HepG2 (cell line): ENCODE measurements at regions not wholly inside any gene's neighbourhood (a gene's known extent, or its start where the extent isn't known, plus 50 kb on each side); places are given as distances from the start of the nearest gene placed in this dataset.

Source experiments
- ATAC-seq: fragments of 200-7000 bp; cut with Tn5 transposase; 3 replicates; pipeline ENCODE4 v1.9.1; 2020; ENCODE audit warnings: mild to moderate bottlenecking, moderate library complexity
- BruUV-seq: library from RNA; stranded (reverse); fragments of 400-500 nt; replicated peaks from 2 replicates; lab custom pipeline; 2021; lab: Mats Ljungman, UMichigan
- CTCF ChIA-PET: fragments of 300-600 bp; formaldehyde crosslinking; extraction: SDS; loops from one replicate; lab custom pipeline; 2021; ENCODE audit warnings: low total read pairs, inconsistent platforms, low intra/inter-chr PET ratio; lab: Yijun Ruan, JAX
- POLR2A ChIA-PET: fragments of 350-600 bp; sonication (Branson Sonifier 250); formaldehyde crosslinking; loops from one replicate; lab custom pipeline; 2020; ENCODE audit warnings: antibody characterized with exemption, inconsistent platforms; lab: Yijun Ruan, JAX
- DNase-seq: peaks from one replicate; pipeline ENCODE4 v3.0.0-alpha.2; 2015; ENCODE audit warnings: low spot score
- FAIRE-seq: peaks from 3 replicates; lab custom pipeline; 2011; peaks lifted over from hg19 to GRCh38; lab: Jason Lieb, UNC
- H2AFZ ChIP-seq: one replicate; pipeline ENCODE4 v1.6.1; 2011; ENCODE audit warnings: low read length, inconsistent platforms
- H3K27ac ChIP-seq: fragments of 300-600 bp; 3 replicates; pipeline ENCODE4 v1.8.0; 2011; ENCODE audit warnings: mixed run types, mild to moderate bottlenecking, mixed read lengths, low read length, inconsistent platforms; ENCODE audit not compliant: insufficient read depth; ENCODE audit errors: extremely low read length
- H3K27me3 ChIP-seq, 2 experiments: fragments of 200-600 bp in 1 of 2; 2 replicates in 1 of 2; 3 replicates in 1 of 2; pipeline versions ENCODE4 v1.6.0 to v1.8.0; 2011; ENCODE audit warnings: low read length in 2 of 2, mild to moderate bottlenecking in 2 of 2, moderate library complexity in 2 of 2, inconsistent platforms in 1 of 2; ENCODE audit not compliant: insufficient read depth in 2 of 2, control insufficient read depth in 1 of 2
- H3K36me3 ChIP-seq, 2 experiments: fragments of 200-600 bp in 1 of 2; replicated peaks in 1 of 2; 2 replicates in 1 of 2; 3 replicates in 1 of 2; pipeline versions ENCODE4 v1.5.1 to v1.8.0; 2011; ENCODE audit warnings: low read length in 2 of 2, inconsistent platforms in 1 of 2; ENCODE audit not compliant: insufficient read depth in 2 of 2, control insufficient read depth in 1 of 2
- H3K4me1 ChIP-seq: 2 replicates; pipeline ENCODE4 v1.5.1; 2012; ENCODE audit warnings: low read length, inconsistent platforms; ENCODE audit not compliant: insufficient read depth
- H3K4me2 ChIP-seq: 2 replicates; pipeline ENCODE4 v1.6.0; 2011; ENCODE audit warnings: low read depth, low read length, inconsistent platforms
- H3K4me3 ChIP-seq, 3 experiments: fragments of 200-600 bp in 1 of 3; sonication (generic), shearing (Covaris generic) in 1 of 3; replicated peaks in 1 of 3; 2 replicates each; pipeline ENCODE4 v1.5.1; 2011 to 2016; ENCODE audit warnings: low read length in 3 of 3, inconsistent platforms in 2 of 3, low read depth in 2 of 3, mild to moderate bottlenecking in 2 of 3, control low read depth in 1 of 3, mixed read lengths in 1 of 3; ENCODE audit not compliant: insufficient read depth in 1 of 3
- H3K79me2 ChIP-seq: one replicate; pipeline ENCODE4 v1.6.1; 2011; ENCODE audit warnings: low read length, inconsistent platforms; ENCODE audit not compliant: insufficient read depth
- H3K9ac ChIP-seq: 2 replicates; pipeline ENCODE4 v1.6.0; 2011; ENCODE audit warnings: mild to moderate bottlenecking, low read depth, low read length, inconsistent platforms; ENCODE audit not compliant: insufficient read depth
- H3K9me3 ChIP-seq: 2 replicates; pipeline ENCODE4 v1.5.1; 2012; ENCODE audit warnings: mild to moderate bottlenecking, low read length
- H4K20me1 ChIP-seq: 2 replicates; pipeline ENCODE4 v1.6.0; 2011; ENCODE audit warnings: inconsistent platforms, mild to moderate bottlenecking, low read length, moderate library complexity; ENCODE audit not compliant: insufficient read depth
- ARID2 ChIP-seq: sonication (generic); formaldehyde crosslinking; IDR thresholded peaks from 2 replicates; pipeline ENCODE4 v1.8.1; 2022; ENCODE audit warnings: mild to moderate bottlenecking, missing genetic modification reagents, borderline replicate concordance
- CCDC6 ChIP-seq: sonication (generic); formaldehyde crosslinking; IDR thresholded peaks from 2 replicates; pipeline ENCODE4 v1.8.1; 2022; ENCODE audit warnings: mild to moderate bottlenecking, missing genetic modification reagents, moderate library complexity
- FOXA1 ChIP-seq, 2 experiments: fragments of 450-650 bp in 1 of 2; sonication (generic) in 1 of 2; formaldehyde crosslinking in 1 of 2; IDR thresholded peaks; 2 replicates each; pipeline versions ENCODE4 v1.4.0 to v1.6.1; 2016 to 2020; ENCODE audit warnings: missing genetic modification reagents in 1 of 2
- GABPA ChIP-seq, 2 experiments: IDR thresholded peaks; 2 replicates each; pipeline ENCODE4 v1.6.1; 2011 to 2016; ENCODE audit warnings: low read depth in 2 of 2, low read length in 1 of 2, missing biosample characterization in 1 of 2, missing genetic modification characterization in 1 of 2
- HNRNPH1 ChIP-seq: fragments of 200-400 bp; formaldehyde crosslinking; optimal IDR thresholded peaks from 2 replicates; pipeline ENCODE3; 2017; ENCODE audit warnings: mild to moderate bottlenecking, low read depth, low read length
- MAFK ChIP-seq, 2 experiments: IDR thresholded peaks in 1 of 2; conservative IDR thresholded peaks in 1 of 2; 2 replicates each; pipeline ENCODE4 v1.6.1; 2011; ENCODE audit warnings: improper control_type of control experiment in 2 of 2, low read length in 2 of 2
- NFRKB ChIP-seq: fragments of 450-650 bp; IDR thresholded peaks from 2 replicates; pipeline ENCODE4 v1.6.1; 2017
- NONO ChIP-seq, 2 experiments: fragments of 450-650 bp in 1 of 2; sonication (generic) in 1 of 2; formaldehyde crosslinking in 1 of 2; IDR thresholded peaks in 1 of 2; conservative IDR thresholded peaks in 1 of 2; 2 replicates each; pipeline versions ENCODE4 v1.6.1 to v1.8.0; 2017 to 2022; ENCODE audit warnings: mild to moderate bottlenecking in 1 of 2, missing genetic modification reagents in 1 of 2, moderate library complexity in 1 of 2
- TRIM22 ChIP-seq: fragments of 450-650 bp; IDR thresholded peaks from 2 replicates; pipeline ENCODE4 v1.6.1; 2017
- ZNF678 ChIP-seq: sonication (generic); formaldehyde crosslinking; IDR thresholded peaks from 2 replicates; pipeline ENCODE4 v1.4.0; 2020; ENCODE audit warnings: mild to moderate bottlenecking, missing genetic modification reagents
- WGBS: methylation state at CpG from one replicate; pipeline ENCODE4 v1.1.6; 2017; ENCODE audit warnings: low lambda C conversion rate; 5-methylcytosine and 5-hydroxymethylcytosine counted together
- in situ Hi-C: cut with HindIII; loops from 2 replicates; pipeline ENCODE4 v1.10.0; 2017; ENCODE audit warnings: low pct_unique_long_range_greater_than_20kb; ENCODE audit not compliant: extremely low pct_ligation_motif_present
- intact Hi-C: fragments of 100-400 bp; cut with micrococcal nuclease; formaldehyde crosslinking; loops from one replicate; pipeline ENCODE4 v1.10.0; 2022; ENCODE audit not compliant: unreplicated experiment
- TF ChIP-seq, protein P1 (sequence below): sonication (generic); formaldehyde crosslinking; IDR thresholded peaks from 2 replicates; pipeline ENCODE4 v1.8.1; 2023; ENCODE audit warnings: mild to moderate bottlenecking, missing genetic modification reagents
- TF ChIP-seq, protein P2 (sequence below): sonication (generic); formaldehyde crosslinking; IDR thresholded peaks from 2 replicates; pipeline ENCODE4 v1.4.0; 2020; ENCODE audit warnings: missing genetic modification reagents

DNA sequence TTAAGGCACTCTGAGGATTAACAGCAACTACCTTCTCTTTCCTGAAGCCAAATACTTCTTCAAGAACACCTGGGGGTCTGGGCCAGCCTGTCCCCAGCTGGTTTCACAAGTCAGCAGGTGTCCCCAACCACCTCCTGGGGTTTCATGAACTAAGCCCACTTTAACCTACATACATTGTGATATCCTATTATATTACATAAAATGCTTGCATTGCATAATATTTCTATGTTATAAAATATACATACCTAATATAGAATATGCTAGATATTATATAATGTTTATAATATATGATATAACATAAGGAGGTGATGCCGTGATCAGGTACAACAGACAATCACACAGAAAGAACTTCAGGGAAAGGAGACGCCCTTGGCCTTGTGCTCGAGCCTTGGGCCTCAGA lies 367.6 kb downstream of the C16orf95 start:
- ChIA-PET CTCF (no interaction called here), POLR2A (no interaction called here)
- peaks cover 4 to 32% of the 10 kb centered on the region in 2 experiments; a peak in 3 of 5 replicates for H3K27me3 ChIP-seq
- in situ Hi-C loops, result no loop called here
- no peak overlapping the region for H3K4me3 ChIP-seq
- DNase-seq (no peak), ATAC-seq (no peak), FAIRE-seq (no peak)
- no peak overlapping the region for H3K27ac ChIP-seq
- no peak overlapping the region for H3K9ac ChIP-seq
- 17% methylated on average over 3 of the region's 3 CpGs for WGBS
- H3K9me3 ChIP-seq, result no peaks in the 10 kb centered on the region
- no peaks in the 10 kb centered on the region for H3K4me1 ChIP-seq
- no peaks in the 10 kb centered on the region for H4K20me1 ChIP-seq
- H3K36me3 ChIP-seq, result no peaks in the 10 kb centered on the region
- BruUV-seq, result no TSS peak
- H3K4me2 ChIP-seq, result no peak overlapping the region
- TF ChIP-seq ARID2 (CRISPR knock-in tag) (no peak), MAFK (conservative IDR thresholded peaks at IDR 0.05 in 1 of 2, IDR thresholded peaks at IDR 0.05 in 1 of 2; ENCODE audit: low read length in 2 of 2) (peak in 1 of 2 experiments; percentile 64; a peak in 2 of 4 replicates)
- TF ChIP-seq, protein P1, sequence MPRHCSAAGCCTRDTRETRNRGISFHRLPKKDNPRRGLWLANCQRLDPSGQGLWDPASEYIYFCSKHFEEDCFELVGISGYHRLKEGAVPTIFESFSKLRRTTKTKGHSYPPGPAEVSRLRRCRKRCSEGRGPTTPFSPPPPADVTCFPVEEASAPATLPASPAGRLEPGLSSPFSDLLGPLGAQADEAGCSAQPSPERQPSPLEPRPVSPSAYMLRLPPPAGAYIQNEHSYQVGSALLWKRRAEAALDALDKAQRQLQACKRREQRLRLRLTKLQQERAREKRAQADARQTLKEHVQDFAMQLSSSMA (CRISPR knock-in tag), result no peak
- H2AFZ ChIP-seq, result no peak overlapping the region
- H3K79me2 ChIP-seq, result no peaks in the 10 kb centered on the region
- intact Hi-C loops, result no loop called here

DNA sequence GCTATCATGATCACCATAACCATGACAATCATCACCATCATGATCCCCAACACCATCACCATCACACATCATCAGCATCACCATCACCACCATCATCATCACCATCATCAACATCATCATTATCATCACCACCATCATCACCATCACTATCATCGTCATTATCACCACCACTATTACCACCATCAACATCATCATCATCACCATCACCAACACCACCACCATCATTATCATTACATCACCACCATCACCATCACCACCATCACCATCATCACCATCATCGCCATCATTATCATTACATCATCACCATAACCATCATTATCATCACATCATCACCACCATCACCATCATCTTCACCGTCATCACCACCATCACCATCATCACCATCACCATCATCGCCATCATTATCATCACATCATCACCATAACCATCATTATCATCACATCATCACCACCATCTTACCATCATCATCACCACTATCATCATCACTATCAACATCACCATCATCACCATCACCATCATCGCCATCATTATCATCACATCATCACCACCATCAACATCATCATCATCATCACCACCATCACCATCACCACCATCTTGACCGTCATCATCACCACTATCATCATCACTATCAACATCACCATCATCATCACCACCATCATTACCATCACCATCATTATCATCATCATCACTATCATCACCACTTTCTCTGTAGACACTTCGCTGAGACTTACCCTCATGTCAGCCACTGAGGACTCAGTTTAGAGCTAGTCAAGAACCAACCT lies 366.0 kb downstream of the C16orf95 start:
- DNase-seq, result no peak
- Histone ChIP-seq H3K36me3 (no peaks in the 10 kb centered on the region), H3K4me3 (no peak overlapping the region), H2AFZ (no peak overlapping the region), H3K4me2 (no peak overlapping the region), H3K79me2 (no peaks in the 10 kb centered on the region), H3K9ac (no peak overlapping the region), H3K9me3 (no peaks in the 10 kb centered on the region), H3K27ac (no peak overlapping the region), H3K27me3 (peaks cover 4 to 18% of the 10 kb centered on the region in 2 experiments; a peak in 3 of 5 replicates), H3K4me1 (no peaks in the 10 kb centered on the region), H4K20me1 (no peaks in the 10 kb centered on the region)
- in situ Hi-C loops, result no loop called here
- BruUV-seq, result no TSS peak
- ChIA-PET CTCF (no interaction called here), POLR2A (no interaction called here)
- 16% methylated on average over 7 of the region's 7 CpGs for WGBS
- ATAC-seq, result no peak
- intact Hi-C loops, result no loop called here
- FAIRE-seq, result peak; percentile 52
- 0 out of 2 replicates have a peak, but pooled peaks have one; percentile 37 for TF ChIP-seq NONO (IDR thresholded peaks at IDR 0.05)
- TF ChIP-seq NONO (CRISPR knock-in tag; conservative IDR thresholded peaks at IDR 0.05), result no peak
- TF ChIP-seq ZNF678 (CRISPR knock-in tag), result no peak
- no peak for TF ChIP-seq GABPA (IDR thresholded peaks at IDR 0.05; ENCODE audit: low read depth, low read length)
- no peak for TF ChIP-seq GABPA (CRISPR knock-in tag; IDR thresholded peaks at IDR 0.05; ENCODE audit: low read depth)
- peak; percentile 4; the same call in 1 of the 2 replicates for TF ChIP-seq NFRKB
- no peak for TF ChIP-seq CCDC6 (CRISPR knock-in tag)
- TF ChIP-seq FOXA1 (IDR thresholded peaks at IDR 0.05), result peak; percentile 32; the same call in 1 of the 2 replicates
- TF ChIP-seq FOXA1 (CRISPR knock-in tag; IDR thresholded peaks at IDR 0.05), result no peak
- TF ChIP-seq, protein P2, sequence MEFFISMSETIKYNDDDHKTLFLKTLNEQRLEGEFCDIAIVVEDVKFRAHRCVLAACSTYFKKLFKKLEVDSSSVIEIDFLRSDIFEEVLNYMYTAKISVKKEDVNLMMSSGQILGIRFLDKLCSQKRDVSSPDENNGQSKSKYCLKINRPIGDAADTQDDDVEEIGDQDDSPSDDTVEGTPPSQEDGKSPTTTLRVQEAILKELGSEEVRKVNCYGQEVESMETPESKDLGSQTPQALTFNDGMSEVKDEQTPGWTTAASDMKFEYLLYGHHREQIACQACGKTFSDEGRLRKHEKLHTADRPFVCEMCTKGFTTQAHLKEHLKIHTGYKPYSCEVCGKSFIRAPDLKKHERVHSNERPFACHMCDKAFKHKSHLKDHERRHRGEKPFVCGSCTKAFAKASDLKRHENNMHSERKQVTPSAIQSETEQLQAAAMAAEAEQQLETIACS, result no peak
- no peak for TF ChIP-seq HNRNPH1
- TF ChIP-seq TRIM22, result peak; percentile 81
